ENCODE measurements at regions not wholly inside any gene's neighbourhood (a gene's known extent, or its start where the extent isn't known, plus 50 kb on each side); places are given as distances from the start of the nearest gene placed in this dataset.

DNA sequence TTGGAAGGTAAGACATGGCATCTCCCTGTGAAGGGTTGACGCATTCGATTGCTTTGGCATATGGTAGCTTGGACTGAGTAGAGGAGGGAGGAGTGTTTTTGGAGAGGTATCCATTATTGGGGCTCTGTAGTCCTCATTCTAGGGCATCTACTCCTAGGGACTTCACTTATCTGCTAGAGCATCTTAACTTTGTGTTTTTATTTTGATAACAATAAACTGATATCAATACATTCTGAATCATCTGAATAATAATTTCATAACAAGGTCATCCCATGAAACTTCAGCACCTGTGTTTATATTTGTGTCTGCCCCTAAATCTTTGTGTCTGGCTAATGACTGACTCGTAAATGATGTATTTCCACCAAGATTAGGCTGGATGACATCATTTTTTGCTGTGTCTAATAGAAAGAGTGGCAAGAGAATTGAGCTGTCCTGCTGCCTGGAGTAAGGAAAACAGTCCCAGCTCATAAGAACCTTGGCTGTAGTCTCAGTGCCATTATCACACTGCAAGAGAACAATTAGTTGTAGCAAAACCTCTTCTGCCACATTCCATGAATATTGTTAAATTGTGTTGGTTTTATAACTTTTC is 288.5 kb downstream of the PRL start:
- TF ChIP-seq CTCF (IDR thresholded peaks at IDR 0.05) = no peak
- no peaks in the 10 kb centered on the region for H3K9me3 ChIP-seq (ENCODE audit: control insufficient read depth, low read length)
- no peaks in the 10 kb centered on the region for H3K36me3 ChIP-seq (ENCODE audit: control insufficient read depth, insufficient read depth, low read length)
- H3K27ac ChIP-seq = no peak overlapping the region
- H3K9ac ChIP-seq = no peak overlapping the region
- no peak overlapping the region for H3K4me3 ChIP-seq (ENCODE audit: low read depth, low read length)
- no peak overlapping the region for H3K4me2 ChIP-seq (ENCODE audit: low read length)
- no peak overlapping the region for H2AFZ ChIP-seq
- no peaks in the 10 kb centered on the region for H3K79me2 ChIP-seq
- no peaks in the 10 kb centered on the region for H3K27me3 ChIP-seq (ENCODE audit: control insufficient read depth, insufficient read depth, low read length)
- peaks cover 4% of the 10 kb centered on the region for H3K4me1 ChIP-seq

GRCh38 chr6:22010102-22010501 is 286.7 kb downstream of the PRL start:
- no peaks in the 10 kb centered on the region for H3K27me3 ChIP-seq (ENCODE audit: control insufficient read depth, insufficient read depth, low read length)
- H3K27ac ChIP-seq = no peak overlapping the region
- H3K4me3 ChIP-seq (ENCODE audit: low read depth, low read length) = no peak overlapping the region
- TF ChIP-seq CTCF (IDR thresholded peaks at IDR 0.05) = no peak
- H3K9ac ChIP-seq = no peak overlapping the region
- H3K9me3 ChIP-seq (ENCODE audit: control insufficient read depth, low read length) = no peaks in the 10 kb centered on the region
- no peak overlapping the region for H3K4me2 ChIP-seq (ENCODE audit: low read length)
- H3K79me2 ChIP-seq = no peaks in the 10 kb centered on the region
- H3K4me1 ChIP-seq = peaks cover 4% of the 10 kb centered on the region
- H3K36me3 ChIP-seq (ENCODE audit: control insufficient read depth, insufficient read depth, low read length) = no peaks in the 10 kb centered on the region
- no peak overlapping the region for H2AFZ ChIP-seq

DNA sequence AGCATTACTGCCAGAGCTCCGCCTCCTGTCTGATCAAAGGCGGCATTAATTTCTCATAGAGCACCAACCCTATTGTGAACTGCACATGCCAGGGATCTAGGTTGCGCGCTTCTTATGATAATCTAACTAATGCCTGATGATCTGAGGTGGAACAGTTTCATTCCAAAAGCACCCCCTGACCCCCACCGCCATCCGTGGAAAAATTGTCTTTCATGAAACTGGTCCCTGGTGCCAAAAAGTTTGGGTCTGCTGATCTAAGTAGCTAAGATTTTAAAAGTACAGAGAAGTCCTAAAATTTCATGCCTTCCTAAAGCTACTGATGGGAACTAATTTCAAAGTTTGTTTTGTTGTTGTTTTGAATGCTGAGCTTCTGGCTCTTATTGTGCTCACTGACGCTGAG is 281.6 kb downstream of the PRL start:
- H3K4me2 ChIP-seq (ENCODE audit: low read length) = no peak overlapping the region
- H3K36me3 ChIP-seq (ENCODE audit: control insufficient read depth, insufficient read depth, low read length) = no peaks in the 10 kb centered on the region
- no peak for TF ChIP-seq CTCF (IDR thresholded peaks at IDR 0.05)
- no peak overlapping the region for H3K4me3 ChIP-seq (ENCODE audit: low read depth, low read length)
- H3K79me2 ChIP-seq = no peaks in the 10 kb centered on the region
- no peaks in the 10 kb centered on the region for H3K27me3 ChIP-seq (ENCODE audit: control insufficient read depth, insufficient read depth, low read length)
- H3K27ac ChIP-seq = no peak overlapping the region
- no peaks in the 10 kb centered on the region for H3K9me3 ChIP-seq (ENCODE audit: control insufficient read depth, low read length)
- H3K4me1 ChIP-seq = no peaks in the 10 kb centered on the region
- H2AFZ ChIP-seq = no peak overlapping the region
- no peak overlapping the region for H3K9ac ChIP-seq

DNA sequence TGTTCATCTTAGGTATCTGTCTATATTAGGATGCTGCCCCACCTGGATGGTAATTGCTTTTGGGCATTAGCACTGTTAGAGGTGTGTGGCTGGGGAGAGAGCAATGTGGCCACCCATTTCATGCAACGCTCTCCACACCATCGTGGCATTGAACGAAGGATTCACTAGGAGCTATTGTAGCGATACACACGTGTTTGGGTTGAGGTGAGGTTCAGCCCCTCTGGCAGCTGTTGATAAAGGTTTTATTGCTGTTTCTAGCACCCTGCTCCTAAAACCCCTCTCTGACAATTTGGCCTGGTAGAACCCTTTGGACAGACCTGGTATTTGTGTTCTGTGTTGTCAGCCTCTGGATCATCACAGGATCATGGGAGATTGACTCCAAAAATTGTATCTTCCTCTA is 280.9 kb downstream of the PRL start:
- Histone ChIP-seq H3K4me3 (ENCODE audit: low read depth, low read length) (no peak overlapping the region), H3K79me2 (no peaks in the 10 kb centered on the region), H3K4me1 (no peaks in the 10 kb centered on the region), H3K4me2 (ENCODE audit: low read length) (no peak overlapping the region), H2AFZ (no peak overlapping the region), H3K27ac (no peak overlapping the region), H3K27me3 (ENCODE audit: control insufficient read depth, insufficient read depth, low read length) (no peaks in the 10 kb centered on the region), H3K9ac (no peak overlapping the region), H3K36me3 (ENCODE audit: control insufficient read depth, insufficient read depth, low read length) (no peaks in the 10 kb centered on the region), H3K9me3 (ENCODE audit: control insufficient read depth, low read length) (no peaks in the 10 kb centered on the region)
- no peak for TF ChIP-seq CTCF (IDR thresholded peaks at IDR 0.05)

- H3K27me3 ChIP-seq (ENCODE audit: control insufficient read depth, insufficient read depth, low read length) = no peaks in the 10 kb centered on the region
- H3K27ac ChIP-seq = no peak overlapping the region
- H3K79me2 ChIP-seq = no peaks in the 10 kb centered on the region
- H3K4me3 ChIP-seq (ENCODE audit: low read depth, low read length) = no peak overlapping the region
- no peaks in the 10 kb centered on the region for H3K36me3 ChIP-seq (ENCODE audit: control insufficient read depth, insufficient read depth, low read length)
- no peak overlapping the region for H3K4me2 ChIP-seq (ENCODE audit: low read length)
- no peaks in the 10 kb centered on the region for H3K4me1 ChIP-seq
- H3K9ac ChIP-seq = no peak overlapping the region
- TF ChIP-seq CTCF (IDR thresholded peaks at IDR 0.05) = no peak
- no peak overlapping the region for H2AFZ ChIP-seq
- H3K9me3 ChIP-seq (ENCODE audit: control insufficient read depth, low read length) = no peaks in the 10 kb centered on the region
These were observed 279.6 kb downstream of the PRL start for GRCh38 chr6:22017272-22017671.
